Esophagus (tissue), 2 donors: ENCODE measurements at regions not wholly inside any gene's neighbourhood (a gene's known extent, or its start where the extent isn't known, plus 50 kb on each side); places are given as distances from the start of the nearest gene placed in this dataset.
"Not testable (repeated sequence)": the region's sequence is repeated elsewhere in the genome, so short reads cannot be mapped to it uniquely, and the experiment has no call there.

Source experiments
- H3K27ac ChIP-seq, 2 donors: one replicate each; pipeline ENCODE4 v1.5.1; 2013; ENCODE audit warnings: low read depth in 2 of 2, mild to moderate bottlenecking in 2 of 2, inconsistent platforms in 1 of 2, low read length in 1 of 2, moderate library complexity in 1 of 2
- H3K27me3 ChIP-seq, 2 donors: one replicate each; pipeline ENCODE4 v1.6.1; 2013; ENCODE audit warnings: low read length in 2 of 2, control low read depth in 1 of 2, mild to moderate bottlenecking in 1 of 2; ENCODE audit not compliant: insufficient read depth in 2 of 2, control insufficient read depth in 1 of 2
- H3K36me3 ChIP-seq, 2 donors: one replicate each; pipeline ENCODE4 v1.6.1; 2013; ENCODE audit warnings: low read length in 1 of 2; ENCODE audit not compliant: control insufficient read depth in 2 of 2, insufficient read depth in 2 of 2
- H3K4me1 ChIP-seq, 2 donors: one replicate each; pipeline ENCODE4 v1.6.1; 2013; ENCODE audit warnings: low read length in 1 of 2; ENCODE audit not compliant: control insufficient read depth in 2 of 2, insufficient read depth in 2 of 2
- H3K4me3 ChIP-seq, 2 donors: one replicate each; pipeline ENCODE4 v1.5.1; 2013; ENCODE audit warnings: low read length in 2 of 2, mild to moderate bottlenecking in 2 of 2, low read depth in 1 of 2, moderate library complexity in 1 of 2
- H3K9me3 ChIP-seq, 2 donors: one replicate each; pipeline ENCODE4 v1.6.1; 2013; ENCODE audit warnings: mild to moderate bottlenecking in 2 of 2, low read depth in 1 of 2, low read length in 1 of 2, moderate library complexity in 1 of 2; ENCODE audit not compliant: control insufficient read depth in 2 of 2, insufficient read depth in 1 of 2
- WGBS, 2 donors: extraction: QIAGEN DNeasy Blood & Tissue Kit; methylation state at CpG; one replicate each; pipeline ENCODE4 v1.1.7; 2013; 5-methylcytosine and 5-hydroxymethylcytosine counted together
- donor health status: healthy with polysubstance abuse.
- donor health status: Bipolar disorder and iron deficiency.

DNA sequence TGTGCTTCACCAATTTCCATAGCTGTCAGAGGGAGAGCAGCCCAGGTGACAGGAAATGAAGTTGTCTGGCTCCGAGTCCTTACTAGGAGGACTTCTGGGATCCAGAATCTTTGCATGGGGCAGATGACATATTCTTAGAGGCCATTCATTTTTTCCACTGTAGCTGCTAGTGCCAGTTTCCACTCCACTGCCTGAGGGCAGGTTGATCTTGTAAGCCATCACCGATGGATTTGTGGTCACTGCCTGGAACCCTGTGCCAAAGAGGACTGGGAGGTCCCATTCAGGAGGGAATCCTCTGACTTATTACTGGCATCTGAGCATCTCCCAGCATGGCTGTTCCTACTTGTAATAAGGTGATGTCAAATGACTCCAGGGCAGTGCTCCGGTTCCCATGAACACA lies 144.1 kb upstream of the KCNJ18 start:
- Histone ChIP-seq H3K4me1 (no peaks in the 10 kb centered on the region), H3K27me3 (no peaks in the 10 kb centered on the region), H3K36me3 (no peaks in the 10 kb centered on the region), H3K9me3 (no peaks in the 10 kb centered on the region), H3K4me3 (no peak overlapping the region), H3K27ac (no peak overlapping the region)
- 77 to 87% methylated on average over 3 of the region's 3 CpGs for WGBS, 2 donors

DNA sequence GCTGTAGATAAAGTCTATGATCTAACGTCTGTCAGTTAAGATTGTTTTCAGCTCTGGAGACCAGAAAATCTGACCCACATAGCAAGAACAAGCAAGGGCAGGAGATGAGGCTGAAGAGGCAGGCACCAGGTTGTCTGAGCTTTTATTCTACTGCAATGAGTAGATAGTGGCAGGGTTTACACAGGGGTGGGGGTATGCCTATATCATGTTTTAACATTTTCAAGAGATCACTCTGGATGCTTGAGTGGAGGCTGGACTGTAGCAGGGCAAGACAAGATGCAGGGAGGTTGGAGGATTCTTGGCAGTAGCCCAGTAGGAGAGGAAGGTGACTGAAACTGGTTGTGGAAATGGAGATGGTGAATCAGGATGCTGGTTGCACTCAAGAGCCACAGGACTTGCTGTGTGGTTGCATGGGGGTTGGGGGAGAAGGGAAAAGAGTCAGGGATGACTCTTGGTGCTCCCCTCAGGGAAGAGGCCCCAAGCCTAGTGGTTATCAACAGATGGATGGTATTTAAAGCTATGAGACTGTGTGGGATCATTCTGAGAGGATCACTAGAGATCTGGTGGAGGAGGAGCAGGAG lies 143.1 kb upstream of the KCNJ18 start:
- Histone ChIP-seq H3K4me1 (no peaks in the 10 kb centered on the region), H3K9me3 (no peaks in the 10 kb centered on the region), H3K4me3 (no peak overlapping the region), H3K36me3 (no peaks in the 10 kb centered on the region), H3K27me3 (no peaks in the 10 kb centered on the region), H3K27ac (no peak overlapping the region)
- WGBS, 2 donors: 70 to 74% methylated on average over 1 of the region's 1 CpG

DNA sequence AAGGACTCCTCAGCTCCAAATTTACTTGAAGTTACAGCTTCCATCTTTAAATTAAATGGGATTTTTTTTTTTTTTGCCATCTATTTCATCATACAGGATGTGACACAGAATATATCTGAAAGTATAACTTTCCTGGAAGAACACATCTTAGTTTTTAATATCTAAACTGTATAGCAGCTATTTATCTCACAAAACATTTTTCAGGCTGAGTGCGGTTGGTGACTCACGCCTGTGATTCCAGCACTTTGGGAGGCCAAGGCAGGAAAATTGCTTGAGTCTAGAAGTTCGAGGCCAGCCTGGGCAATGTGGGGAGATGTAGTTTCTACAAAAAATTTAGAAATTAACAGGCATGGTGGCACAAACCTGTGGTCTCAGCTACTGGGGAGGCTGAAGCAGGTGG lies 142.3 kb upstream of the KCNJ18 start:
- 91 to 93% methylated on average over 3 of the region's 3 CpGs for WGBS, 2 donors
- not testable (repeated sequence) for H3K27me3 ChIP-seq, H3K36me3 ChIP-seq, H3K4me1 ChIP-seq, H3K9me3 ChIP-seq, H3K27ac ChIP-seq, H3K4me3 ChIP-seq

DNA sequence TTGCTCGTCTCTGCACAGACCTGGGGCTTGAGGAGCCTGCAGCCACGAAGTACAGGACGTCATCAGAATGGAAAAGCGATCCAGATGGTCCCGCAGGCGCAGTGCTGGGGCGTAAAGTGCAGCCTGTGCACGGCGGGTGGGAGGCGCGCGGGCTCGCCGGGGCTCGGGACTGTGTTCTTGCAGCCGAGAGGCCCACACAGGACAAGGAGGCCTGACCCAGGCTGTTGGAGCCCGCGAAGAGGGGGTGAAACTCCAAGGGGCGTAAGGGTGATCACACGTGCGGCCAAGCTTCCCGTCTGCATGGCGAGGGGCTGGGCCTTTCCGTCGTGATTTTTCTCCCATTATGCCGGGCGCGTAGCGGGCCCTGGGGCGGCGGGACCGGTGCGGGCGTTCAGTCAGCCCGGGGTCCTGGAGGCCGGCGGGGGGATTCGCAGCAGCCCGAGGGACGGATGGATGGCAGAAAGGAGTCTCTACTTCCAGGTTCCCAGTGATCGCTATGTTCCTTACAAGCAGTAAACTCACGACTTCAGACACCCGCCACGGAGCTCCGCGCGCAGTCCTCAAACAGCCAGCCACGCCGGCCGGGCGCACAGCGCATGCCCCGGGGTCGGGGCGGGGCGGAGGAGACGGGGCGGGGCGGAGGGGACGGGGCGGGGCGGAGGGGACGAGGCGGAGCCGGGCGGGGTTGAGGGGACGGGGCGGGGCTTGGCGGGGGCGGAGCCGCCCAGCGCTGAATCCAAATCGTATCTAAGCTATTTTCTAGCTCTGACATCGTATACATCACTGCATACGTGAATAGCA lies 141.0 kb upstream of the KCNJ18 start:
- Histone ChIP-seq H3K4me3 (peak overlapping the region; percentile 60 to 61), H3K27me3 (no peaks in the 10 kb centered on the region), H3K36me3 (no peaks in the 10 kb centered on the region), H3K9me3 (no peaks in the 10 kb centered on the region), H3K4me1 (no peaks in the 10 kb centered on the region), H3K27ac (peak overlapping the region; percentile 67 to 77)
- 1% methylated on average over 65 to 75 of the region's 75 CpGs for WGBS, 2 donors

DNA sequence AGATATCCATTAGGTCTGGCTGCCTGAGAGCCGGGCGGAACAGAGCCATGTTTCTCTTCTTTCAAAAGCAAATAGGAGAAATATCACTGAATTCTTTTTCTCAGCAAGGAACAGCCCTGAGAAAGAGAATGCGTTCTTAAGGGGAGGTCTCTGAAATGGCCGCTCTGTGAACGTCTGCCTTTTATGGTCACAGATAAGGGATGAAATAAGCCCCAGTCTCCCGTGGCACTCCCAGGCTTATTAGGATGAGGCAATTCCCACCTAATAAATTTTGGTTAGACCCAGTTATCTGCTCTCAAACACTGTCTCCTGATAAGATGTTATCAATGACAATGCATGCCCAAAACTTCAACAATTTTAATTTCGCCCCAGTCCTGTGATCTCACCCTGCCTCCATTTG lies 133.4 kb upstream of the KCNJ18 start:
- not testable (repeated sequence) for H3K27me3 ChIP-seq, H3K4me3 ChIP-seq, H3K27ac ChIP-seq, H3K36me3 ChIP-seq, H3K9me3 ChIP-seq, H3K4me1 ChIP-seq
- WGBS, 2 donors: 86 to 92% methylated on average over 7 of the region's 7 CpGs

DNA sequence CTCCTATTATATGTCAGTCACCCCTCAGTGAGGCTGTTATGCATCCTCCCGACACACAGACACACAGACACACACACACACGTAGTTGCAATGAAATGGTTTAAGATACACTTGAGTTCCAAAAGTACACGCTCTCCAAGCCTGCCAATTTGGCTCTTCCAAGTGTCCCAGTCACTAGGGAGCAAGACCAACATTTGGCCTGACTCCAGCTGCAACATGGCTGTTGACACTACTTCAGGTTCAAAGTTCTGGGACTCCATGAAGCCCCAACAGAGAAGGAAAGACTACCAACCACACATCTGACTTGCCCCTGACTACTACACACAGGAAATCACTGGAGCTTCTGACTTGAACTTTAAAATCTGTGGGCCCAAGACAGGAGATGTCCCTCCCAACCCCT lies 128.1 kb upstream of the KCNJ18 start:
- no peak overlapping the region for H3K27ac ChIP-seq
- no peak overlapping the region for H3K4me3 ChIP-seq
- no peaks in the 10 kb centered on the region for H3K27me3 ChIP-seq
- H3K9me3 ChIP-seq: no peaks in the 10 kb centered on the region
- H3K36me3 ChIP-seq: no peaks in the 10 kb centered on the region
- no peaks in the 10 kb centered on the region for H3K4me1 ChIP-seq
- WGBS, 2 donors: 60 to 70% methylated on average over 3 of the region's 3 CpGs

DNA sequence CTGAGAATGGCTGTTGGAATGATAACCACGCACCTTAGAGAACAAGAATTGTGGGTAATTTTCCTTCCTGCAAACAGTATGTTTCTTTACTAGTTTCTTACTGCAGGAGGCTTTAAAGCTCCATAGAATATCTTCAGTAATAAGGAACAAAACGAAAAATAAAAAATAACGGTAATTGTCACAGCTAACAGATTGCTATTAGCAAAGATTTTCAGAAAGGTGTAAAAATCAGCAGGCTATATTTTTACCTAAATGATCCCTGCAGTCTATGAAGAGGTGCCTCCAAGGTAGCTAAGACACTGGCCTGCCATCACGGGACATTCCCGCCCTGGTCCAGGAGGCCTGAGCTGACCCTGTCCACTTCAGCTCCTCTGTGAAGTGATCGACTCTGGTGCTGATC lies 127.6 kb upstream of the KCNJ18 start:
- not testable (repeated sequence) for H3K27me3 ChIP-seq, H3K4me3 ChIP-seq, H3K4me1 ChIP-seq, H3K36me3 ChIP-seq, H3K27ac ChIP-seq, H3K9me3 ChIP-seq
- 82 to 86% methylated on average over 6 of the region's 6 CpGs for WGBS, 2 donors

DNA sequence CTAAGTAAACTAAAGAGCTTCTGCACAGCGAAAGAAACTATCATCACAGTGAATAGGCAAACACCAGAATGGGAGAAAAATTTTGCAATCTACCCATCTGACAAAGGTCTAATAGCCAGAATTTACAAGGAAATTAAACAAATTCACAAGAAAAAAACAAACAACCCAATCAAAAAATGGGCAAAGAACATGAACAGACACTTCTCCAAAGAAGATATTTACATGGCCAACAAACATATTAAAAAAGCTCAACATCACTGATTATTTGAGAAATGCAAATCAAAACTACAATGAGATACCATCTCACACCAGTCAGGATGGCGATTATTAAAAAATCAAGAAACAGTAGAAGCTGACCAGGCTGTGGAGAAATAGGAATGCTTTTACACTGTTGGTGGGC lies 121.9 kb upstream of the KCNJ18 start:
- not testable (repeated sequence) for H3K27ac ChIP-seq, H3K9me3 ChIP-seq
- 62 to 68% methylated on average over 2 of the region's 2 CpGs for WGBS, 2 donors

DNA sequence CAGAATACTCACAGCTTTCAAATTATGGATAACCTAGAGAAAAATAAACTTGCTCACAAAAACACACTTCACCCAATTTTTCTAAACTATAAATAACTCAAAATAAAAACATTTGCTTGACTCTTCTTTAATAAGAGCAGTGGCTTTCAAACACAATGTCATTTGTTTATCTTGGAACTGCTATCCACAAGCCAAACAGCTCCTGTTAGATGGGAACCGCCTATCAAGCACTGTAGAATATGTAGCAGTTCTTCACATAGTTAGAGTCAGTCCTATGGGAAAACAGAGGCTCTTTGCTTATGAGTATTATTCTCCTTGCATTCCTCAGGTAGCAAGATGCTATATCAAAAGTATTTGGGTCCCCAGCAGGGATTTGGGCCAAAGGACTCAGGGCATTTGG lies 120.2 kb upstream of the KCNJ18 start:
- H3K4me3 ChIP-seq, H3K4me1 ChIP-seq, H3K27ac ChIP-seq, H3K36me3 ChIP-seq, H3K27me3 ChIP-seq, H3K9me3 ChIP-seq: not testable (repeated sequence)
- 61 to 62% methylated on average over 1 of the region's 1 CpG for WGBS, 2 donors

More for the DNA sequence above, 121.9 kb upstream of the KCNJ18 start:
- H3K27me3 ChIP-seq, H3K36me3 ChIP-seq, H3K4me3 ChIP-seq, H3K4me1 ChIP-seq: not testable (repeated sequence)

DNA sequence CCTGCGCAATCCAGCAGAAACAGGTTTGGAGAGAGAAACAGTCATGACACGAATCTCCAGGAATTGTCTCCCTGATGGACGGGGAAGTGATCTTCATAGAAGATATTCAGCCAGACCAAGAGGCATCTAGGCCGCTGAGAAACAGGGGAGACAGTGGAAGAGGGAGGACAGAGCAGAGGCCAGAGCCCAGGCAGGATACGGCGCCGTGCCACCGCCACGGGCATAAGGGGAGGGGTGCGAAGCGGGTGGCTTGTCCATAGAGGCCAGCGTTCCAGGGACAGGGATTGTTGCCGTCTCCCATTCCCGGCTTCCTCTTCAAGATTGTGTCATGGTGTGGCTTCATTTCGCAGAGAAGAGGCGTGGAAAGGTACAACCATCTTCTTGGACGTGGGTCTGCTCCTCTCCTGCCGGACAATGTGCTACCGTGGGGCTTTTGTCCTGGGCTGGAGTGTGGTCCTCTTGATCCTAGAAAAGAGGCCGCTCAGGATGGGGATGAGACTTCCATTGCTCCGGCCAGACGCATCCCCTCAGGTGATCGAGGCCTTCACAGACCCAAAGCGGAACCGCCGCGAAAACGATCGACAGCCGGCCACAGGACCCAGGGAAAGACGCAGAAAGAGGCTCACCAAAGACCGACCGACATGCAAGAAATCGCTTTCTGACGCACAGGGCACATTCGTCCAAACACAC lies 118.9 kb upstream of the KCNJ18 start:
- 85 to 87% methylated on average over 36 of the region's 36 CpGs for WGBS, 2 donors

More for the DNA sequence above, 118.9 kb upstream of the KCNJ18 start:
- not testable (repeated sequence) for H3K9me3 ChIP-seq, H3K27me3 ChIP-seq, H3K27ac ChIP-seq, H3K36me3 ChIP-seq, H3K4me1 ChIP-seq
- peak overlapping the region; percentile 29 to 31 for H3K4me3 ChIP-seq
